HepG2 (cell line): ENCODE measurements at regions not wholly inside any gene's neighbourhood (a gene's known extent, or its start where the extent isn't known, plus 50 kb on each side); places are given as distances from the start of the nearest gene placed in this dataset.

Source experiments
- ATAC-seq: fragments of 200-7000 bp; cut with Tn5 transposase; 3 replicates; pipeline ENCODE4 v1.9.1; 2020; ENCODE audit warnings: mild to moderate bottlenecking, moderate library complexity
- BruUV-seq: library from RNA; stranded (reverse); fragments of 400-500 nt; replicated peaks from 2 replicates; lab custom pipeline; 2021; lab: Mats Ljungman, UMichigan
- CTCF ChIA-PET: fragments of 300-600 bp; formaldehyde crosslinking; extraction: SDS; loops from one replicate; lab custom pipeline; 2021; ENCODE audit warnings: low total read pairs, inconsistent platforms, low intra/inter-chr PET ratio; lab: Yijun Ruan, JAX
- POLR2A ChIA-PET: fragments of 350-600 bp; sonication (Branson Sonifier 250); formaldehyde crosslinking; loops from one replicate; lab custom pipeline; 2020; ENCODE audit warnings: antibody characterized with exemption, inconsistent platforms; lab: Yijun Ruan, JAX
- DNase-seq: peaks from one replicate; pipeline ENCODE4 v3.0.0-alpha.2; 2015; ENCODE audit warnings: low spot score
- FAIRE-seq: peaks from 3 replicates; lab custom pipeline; 2011; peaks lifted over from hg19 to GRCh38; lab: Jason Lieb, UNC
- H2AFZ ChIP-seq: one replicate; pipeline ENCODE4 v1.6.1; 2011; ENCODE audit warnings: low read length, inconsistent platforms
- H3K27ac ChIP-seq: fragments of 300-600 bp; 3 replicates; pipeline ENCODE4 v1.8.0; 2011; ENCODE audit warnings: mixed run types, mild to moderate bottlenecking, mixed read lengths, low read length, inconsistent platforms; ENCODE audit not compliant: insufficient read depth; ENCODE audit errors: extremely low read length
- H3K27me3 ChIP-seq, 2 experiments: fragments of 200-600 bp in 1 of 2; 2 replicates in 1 of 2; 3 replicates in 1 of 2; pipeline versions ENCODE4 v1.6.0 to v1.8.0; 2011; ENCODE audit warnings: low read length in 2 of 2, mild to moderate bottlenecking in 2 of 2, moderate library complexity in 2 of 2, inconsistent platforms in 1 of 2; ENCODE audit not compliant: insufficient read depth in 2 of 2, control insufficient read depth in 1 of 2
- H3K36me3 ChIP-seq, 2 experiments: fragments of 200-600 bp in 1 of 2; replicated peaks in 1 of 2; 2 replicates in 1 of 2; 3 replicates in 1 of 2; pipeline versions ENCODE4 v1.5.1 to v1.8.0; 2011; ENCODE audit warnings: low read length in 2 of 2, inconsistent platforms in 1 of 2; ENCODE audit not compliant: insufficient read depth in 2 of 2, control insufficient read depth in 1 of 2
- H3K4me1 ChIP-seq: 2 replicates; pipeline ENCODE4 v1.5.1; 2012; ENCODE audit warnings: low read length, inconsistent platforms; ENCODE audit not compliant: insufficient read depth
- H3K4me2 ChIP-seq: 2 replicates; pipeline ENCODE4 v1.6.0; 2011; ENCODE audit warnings: low read depth, low read length, inconsistent platforms
- H3K4me3 ChIP-seq, 3 experiments: fragments of 200-600 bp in 1 of 3; sonication (generic), shearing (Covaris generic) in 1 of 3; replicated peaks in 1 of 3; 2 replicates each; pipeline ENCODE4 v1.5.1; 2011 to 2016; ENCODE audit warnings: low read length in 3 of 3, inconsistent platforms in 2 of 3, low read depth in 2 of 3, mild to moderate bottlenecking in 2 of 3, control low read depth in 1 of 3, mixed read lengths in 1 of 3; ENCODE audit not compliant: insufficient read depth in 1 of 3
- H3K79me2 ChIP-seq: one replicate; pipeline ENCODE4 v1.6.1; 2011; ENCODE audit warnings: low read length, inconsistent platforms; ENCODE audit not compliant: insufficient read depth
- H3K9ac ChIP-seq: 2 replicates; pipeline ENCODE4 v1.6.0; 2011; ENCODE audit warnings: mild to moderate bottlenecking, low read depth, low read length, inconsistent platforms; ENCODE audit not compliant: insufficient read depth
- H3K9me3 ChIP-seq: 2 replicates; pipeline ENCODE4 v1.5.1; 2012; ENCODE audit warnings: mild to moderate bottlenecking, low read length
- H4K20me1 ChIP-seq: 2 replicates; pipeline ENCODE4 v1.6.0; 2011; ENCODE audit warnings: inconsistent platforms, mild to moderate bottlenecking, low read length, moderate library complexity; ENCODE audit not compliant: insufficient read depth
- DPF2 ChIP-seq: sonication (generic); formaldehyde crosslinking; IDR thresholded peaks from 2 replicates; pipeline ENCODE4 v1.4.0; 2020; ENCODE audit warnings: mild to moderate bottlenecking, low read depth, missing genetic modification reagents, borderline replicate concordance
- FOXA3 ChIP-seq: IDR thresholded peaks from 2 replicates; pipeline ENCODE4 v1.6.1; 2016; ENCODE audit warnings: missing genetic modification reagents, missing compliant biosample characterization
- FOXO1 ChIP-seq: sonication (generic); formaldehyde crosslinking; IDR thresholded peaks from 2 replicates; pipeline ENCODE4 v1.4.0; 2020; ENCODE audit warnings: missing genetic modification reagents
- HOXA5 ChIP-seq: sonication (generic); formaldehyde crosslinking; IDR thresholded peaks from 2 replicates; pipeline ENCODE4 v1.4.0; 2020; ENCODE audit warnings: missing genetic modification reagents
- PLRG1 ChIP-seq: fragments of 450-650 bp; conservative IDR thresholded peaks from 2 replicates; pipeline ENCODE4 v1.6.1; 2016
- POGZ ChIP-seq: sonication (generic); formaldehyde crosslinking; IDR thresholded peaks from 2 replicates; pipeline ENCODE4 v1.4.0; 2020; ENCODE audit warnings: mild to moderate bottlenecking, missing genetic modification reagents
- SSRP1 ChIP-seq: IDR thresholded peaks from 2 replicates; pipeline ENCODE4 v1.6.1; 2016; ENCODE audit warnings: control low read depth
- WIZ ChIP-seq: sonication (generic); formaldehyde crosslinking; IDR thresholded peaks from 2 replicates; pipeline ENCODE4 v1.5.1; 2020; ENCODE audit warnings: mild to moderate bottlenecking, missing genetic modification reagents
- ZNF138 ChIP-seq: sonication (generic); formaldehyde crosslinking; IDR thresholded peaks from 2 replicates; pipeline ENCODE4 v1.5.0; 2020; ENCODE audit warnings: mild to moderate bottlenecking, low read depth, missing genetic modification reagents
- ZNF296 ChIP-seq: sonication (generic); formaldehyde crosslinking; conservative IDR thresholded peaks from 2 replicates; pipeline ENCODE4 v1.5.0; 2020; ENCODE audit warnings: mild to moderate bottlenecking, missing genetic modification reagents
- ZSCAN31 ChIP-seq: sonication (generic); formaldehyde crosslinking; IDR thresholded peaks from 2 replicates; pipeline ENCODE4 v1.5.0; 2020; ENCODE audit warnings: low read depth, mild to moderate bottlenecking, missing genetic modification reagents
- WGBS: methylation state at CpG from one replicate; pipeline ENCODE4 v1.1.6; 2017; ENCODE audit warnings: low lambda C conversion rate; 5-methylcytosine and 5-hydroxymethylcytosine counted together
- in situ Hi-C: cut with HindIII; loops from 2 replicates; pipeline ENCODE4 v1.10.0; 2017; ENCODE audit warnings: low pct_unique_long_range_greater_than_20kb; ENCODE audit not compliant: extremely low pct_ligation_motif_present
- intact Hi-C: fragments of 100-400 bp; cut with micrococcal nuclease; formaldehyde crosslinking; loops from one replicate; pipeline ENCODE4 v1.10.0; 2022; ENCODE audit not compliant: unreplicated experiment
- TF ChIP-seq, protein P1 (sequence below): sonication (generic); formaldehyde crosslinking; IDR thresholded peaks from 2 replicates; pipeline ENCODE4 v1.4.0; 2020; ENCODE audit warnings: missing genetic modification reagents; ENCODE audit errors: not compliant biosample characterization
- TF ChIP-seq, protein P2 (sequence below): sonication (generic); formaldehyde crosslinking; conservative IDR thresholded peaks from 2 replicates; pipeline ENCODE4 v1.8.0; 2022; ENCODE audit warnings: missing genetic modification reagents
- TF ChIP-seq, protein P3 (sequence below): IDR thresholded peaks from 2 replicates; pipeline ENCODE4 v1.6.1; 2016; ENCODE audit warnings: low read depth, control low read depth

DNA sequence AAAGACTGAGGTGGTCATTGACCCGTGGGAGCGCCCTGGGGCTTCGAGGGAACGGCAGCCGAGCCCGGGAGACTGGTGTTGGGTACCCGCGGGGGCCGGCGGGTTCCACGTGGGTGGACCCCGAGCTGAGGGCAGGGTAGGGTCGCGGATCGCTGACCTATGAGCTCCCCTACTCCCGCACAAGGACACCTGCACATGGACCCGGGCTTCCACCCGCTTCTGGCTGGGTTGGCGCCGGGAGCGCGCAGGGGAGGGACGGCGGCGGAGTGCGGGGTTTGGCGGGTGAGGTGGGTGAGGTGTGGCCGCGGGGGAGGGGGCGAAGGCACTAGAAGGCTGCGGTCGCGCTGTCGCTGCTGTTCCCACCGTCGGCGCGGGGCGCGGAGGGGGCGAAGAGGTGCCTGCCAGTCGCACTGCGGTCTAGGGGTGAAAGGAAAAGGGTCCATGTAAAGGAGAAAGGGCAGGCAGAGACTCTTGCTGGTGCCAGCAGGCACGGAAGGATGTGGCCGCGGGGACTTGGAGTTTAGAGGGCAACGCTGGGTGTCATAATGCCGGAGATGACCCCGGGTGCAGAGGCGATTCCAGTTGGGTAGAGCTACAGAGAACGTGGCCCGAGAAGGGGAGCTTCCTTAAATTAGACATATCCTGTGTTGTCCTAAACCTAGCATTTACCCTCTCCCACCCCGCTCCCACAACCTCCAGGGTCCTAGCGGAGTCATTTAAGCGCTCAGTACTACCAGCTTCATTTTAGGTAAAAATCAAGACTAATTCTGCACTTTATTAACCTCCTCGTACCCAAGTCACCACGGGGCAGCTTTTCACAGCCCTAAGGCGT, 245.9 kb upstream of the TOPAZ1 start:
- Histone ChIP-seq H2AFZ (no peak overlapping the region), H3K27ac (no peak overlapping the region), H3K79me2 (no peaks in the 10 kb centered on the region), H3K9ac (no peak overlapping the region), H3K4me3 (no peak overlapping the region), H3K4me2 (no peak overlapping the region), H3K4me1 (no peaks in the 10 kb centered on the region), H3K36me3 (no peaks in the 10 kb centered on the region), H3K9me3 (no peaks in the 10 kb centered on the region), H3K27me3 (peaks cover 2 to 52% of the 10 kb centered on the region in 2 experiments; a peak in 4 of 5 replicates), H4K20me1 (no peaks in the 10 kb centered on the region)
- intact Hi-C loops (no loop called here), in situ Hi-C loops (no loop called here)
- POLR2A ChIA-PET: no interaction called here
- TF ChIP-seq ZNF138 (no peak), WIZ (no peak), DPF2 (CRISPR knock-in tag) (no peak), ZNF296 (no peak), FOXO1 (CRISPR knock-in tag) (no peak), FOXA3 (CRISPR knock-in tag) (no peak), POGZ (no peak), ZSCAN31 (CRISPR knock-in tag) (no peak), HOXA5 (CRISPR knock-in tag) (no peak), SSRP1 (CRISPR knock-in tag) (no peak), PLRG1 (no peak)
- TF ChIP-seq, protein P1, sequence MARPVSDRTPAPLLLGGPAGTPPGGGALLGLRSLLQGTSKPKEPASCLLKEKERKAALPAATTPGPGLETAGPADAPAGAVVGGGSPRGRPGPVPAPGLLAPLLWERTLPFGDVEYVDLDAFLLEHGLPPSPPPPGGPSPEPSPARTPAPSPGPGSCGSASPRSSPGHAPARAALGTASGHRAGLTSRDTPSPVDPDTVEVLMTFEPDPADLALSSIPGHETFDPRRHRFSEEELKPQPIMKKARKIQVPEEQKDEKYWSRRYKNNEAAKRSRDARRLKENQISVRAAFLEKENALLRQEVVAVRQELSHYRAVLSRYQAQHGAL: no peak
- TF ChIP-seq, protein P2, sequence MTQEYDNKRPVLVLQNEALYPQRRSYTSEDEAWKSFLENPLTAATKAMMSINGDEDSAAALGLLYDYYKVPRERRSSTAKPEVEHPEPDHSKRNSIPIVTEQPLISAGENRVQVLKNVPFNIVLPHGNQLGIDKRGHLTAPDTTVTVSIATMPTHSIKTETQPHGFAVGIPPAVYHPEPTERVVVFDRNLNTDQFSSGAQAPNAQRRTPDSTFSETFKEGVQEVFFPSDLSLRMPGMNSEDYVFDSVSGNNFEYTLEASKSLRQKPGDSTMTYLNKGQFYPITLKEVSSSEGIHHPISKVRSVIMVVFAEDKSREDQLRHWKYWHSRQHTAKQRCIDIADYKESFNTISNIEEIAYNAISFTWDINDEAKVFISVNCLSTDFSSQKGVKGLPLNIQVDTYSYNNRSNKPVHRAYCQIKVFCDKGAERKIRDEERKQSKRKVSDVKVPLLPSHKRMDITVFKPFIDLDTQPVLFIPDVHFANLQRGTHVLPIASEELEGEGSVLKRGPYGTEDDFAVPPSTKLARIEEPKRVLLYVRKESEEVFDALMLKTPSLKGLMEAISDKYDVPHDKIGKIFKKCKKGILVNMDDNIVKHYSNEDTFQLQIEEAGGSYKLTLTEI (CRISPR knock-in tag): no peak
- TF ChIP-seq, protein P3, sequence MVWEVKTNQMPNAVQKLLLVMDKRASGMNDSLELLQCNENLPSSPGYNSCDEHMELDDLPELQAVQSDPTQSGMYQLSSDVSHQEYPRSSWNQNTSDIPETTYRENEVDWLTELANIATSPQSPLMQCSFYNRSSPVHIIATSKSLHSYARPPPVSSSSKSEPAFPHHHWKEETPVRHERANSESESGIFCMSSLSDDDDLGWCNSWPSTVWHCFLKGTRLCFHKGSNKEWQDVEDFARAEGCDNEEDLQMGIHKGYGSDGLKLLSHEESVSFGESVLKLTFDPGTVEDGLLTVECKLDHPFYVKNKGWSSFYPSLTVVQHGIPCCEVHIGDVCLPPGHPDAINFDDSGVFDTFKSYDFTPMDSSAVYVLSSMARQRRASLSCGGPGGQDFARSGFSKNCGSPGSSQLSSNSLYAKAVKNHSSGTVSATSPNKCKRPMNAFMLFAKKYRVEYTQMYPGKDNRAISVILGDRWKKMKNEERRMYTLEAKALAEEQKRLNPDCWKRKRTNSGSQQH (CRISPR knock-in tag): no peak
- DNase-seq (no peak), FAIRE-seq (no peak), ATAC-seq (no peak; the same call in 2 of the 3 replicates)
- BruUV-seq: no TSS peak
- CTCF ChIA-PET: no interaction called here
- WGBS: 35% methylated on average over 50 of the region's 58 CpGs
